Smooth muscle cell (in vitro differentiated cells): ENCODE measurements at regions not wholly inside any gene's neighbourhood (a gene's known extent, or its start where the extent isn't known, plus 50 kb on each side); places are given as distances from the start of the nearest gene placed in this dataset.

Experiments used
- DNase-seq: peaks from one replicate; lab custom pipeline; 2025; ENCODE audit not compliant: unreplicated experiment; lab: John Stamatoyannopoulos, UW
- H2AFZ ChIP-seq: fragments of 200-600 bp; sonication (generic); 2 replicates; pipeline ENCODE4 v1.6.0; 2016; ENCODE audit warnings: antibody characterized with exemption, low read depth, mild to moderate bottlenecking
- H3F3A ChIP-seq: fragments of 200-600 bp; sonication (generic); 2 replicates; pipeline ENCODE4 v1.6.0; 2017; ENCODE audit warnings: antibody characterized with exemption, low read depth
- H3K27ac ChIP-seq: fragments of 200-600 bp; sonication (generic); 2 replicates; pipeline ENCODE4 v1.5.1; 2016; ENCODE audit warnings: low read depth, mild to moderate bottlenecking
- H3K27me3 ChIP-seq: fragments of 200-600 bp; sonication (generic); 2 replicates; pipeline ENCODE4 v1.6.1; 2016; ENCODE audit warnings: low read depth, mild to moderate bottlenecking
- H3K36me3 ChIP-seq: fragments of 200-600 bp; sonication (generic); 2 replicates; pipeline ENCODE4 v1.5.1; 2016; ENCODE audit warnings: low read depth
- H3K4me1 ChIP-seq: fragments of 200-600 bp; sonication (generic); 2 replicates; pipeline ENCODE4 v1.5.1; 2016; ENCODE audit warnings: low read depth
- H3K4me2 ChIP-seq: fragments of 200-600 bp; sonication (generic); 2 replicates; pipeline ENCODE4 v1.6.0; 2016; ENCODE audit warnings: mild to moderate bottlenecking
- H3K4me3 ChIP-seq: fragments of 200-600 bp; sonication (generic); 2 replicates; pipeline ENCODE4 v1.5.1; 2016; ENCODE audit warnings: mild to moderate bottlenecking
- H3K79me2 ChIP-seq: fragments of 200-600 bp; sonication (generic); 2 replicates; pipeline ENCODE4 v1.6.0; 2016; ENCODE audit warnings: low read depth, mild to moderate bottlenecking
- H3K9ac ChIP-seq: fragments of 200-600 bp; sonication (generic); 2 replicates; pipeline ENCODE4 v1.6.0; 2016; ENCODE audit warnings: low read depth
- H3K9me3 ChIP-seq: fragments of 200-600 bp; sonication (generic); replicated peaks from 2 replicates; pipeline ENCODE4 v1.5.1; 2016; ENCODE audit warnings: low read depth
- H4K20me1 ChIP-seq: fragments of 200-600 bp; sonication (generic); 2 replicates; pipeline ENCODE4 v1.6.0; 2016; ENCODE audit warnings: low read depth
- CTCF ChIP-seq: fragments of 200-600 bp; sonication (generic); IDR thresholded peaks from 2 replicates; pipeline ENCODE4 v1.5.1; 2017; ENCODE audit warnings: borderline replicate concordance, mild to moderate bottlenecking, antibody characterized with exemption; ENCODE audit not compliant: insufficient read depth, poor library complexity, severe bottlenecking
- WGBS: methylation state at CpG from one replicate; pipeline ENCODE4 v1.1.7; 2016; ENCODE audit warnings: low lambda C conversion rate; 5-methylcytosine and 5-hydroxymethylcytosine counted together

DNA sequence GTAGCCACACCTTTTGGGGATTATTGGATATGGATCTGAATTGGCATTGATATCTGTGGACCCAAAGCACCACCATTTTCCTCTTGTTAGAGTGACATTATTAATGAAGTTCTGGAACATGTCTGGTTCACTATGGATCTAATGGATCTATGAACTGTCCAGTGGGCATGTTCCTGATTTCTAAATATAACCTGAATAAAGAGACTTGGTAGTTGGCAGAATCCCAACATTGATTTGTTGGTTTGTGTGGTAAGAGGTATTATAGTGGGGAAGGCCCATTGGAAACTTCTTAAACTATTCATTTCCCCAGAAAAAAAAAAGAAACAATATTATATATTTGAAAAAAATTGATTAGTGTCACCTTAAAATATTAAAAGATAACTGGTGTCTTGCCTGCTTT lies 312.6 kb downstream of the HTR1B start:
- Histone ChIP-seq H3K4me1 (no peaks in the 10 kb centered on the region), H4K20me1 (no peaks in the 10 kb centered on the region)
- no peak for TF ChIP-seq CTCF

GRCh38 chr6:77145244-77145643 lies 318.0 kb downstream of the HTR1B start:
- H3K4me1 ChIP-seq = no peaks in the 10 kb centered on the region
- no peak overlapping the region for H3K27ac ChIP-seq
- 87% methylated on average over 1 of the region's 1 CpG for WGBS
- no peaks in the 10 kb centered on the region for H4K20me1 ChIP-seq
- no peak for TF ChIP-seq CTCF
- H3K9ac ChIP-seq = no peak overlapping the region
- DNase-seq = no peak
- H3K4me2 ChIP-seq = no peak overlapping the region
- H3K9me3 ChIP-seq = no peaks in the 10 kb centered on the region
- H3K27me3 ChIP-seq = no peaks in the 10 kb centered on the region
- no peak overlapping the region for H2AFZ ChIP-seq
- H3K4me3 ChIP-seq = no peak overlapping the region
- no peaks in the 10 kb centered on the region for H3F3A ChIP-seq
- H3K36me3 ChIP-seq = no peaks in the 10 kb centered on the region
- H3K79me2 ChIP-seq = no peaks in the 10 kb centered on the region

More for the DNA sequence above, 312.6 kb downstream of the HTR1B start:
- H3K9ac ChIP-seq = no peak overlapping the region
- H3K4me2 ChIP-seq = no peak overlapping the region
- H3K4me3 ChIP-seq = no peak overlapping the region
- H3K9me3 ChIP-seq = no peaks in the 10 kb centered on the region
- H3K27me3 ChIP-seq = no peaks in the 10 kb centered on the region
- no peaks in the 10 kb centered on the region for H3K36me3 ChIP-seq
- no peak overlapping the region for H3K27ac ChIP-seq
- DNase-seq = no peak
- no peaks in the 10 kb centered on the region for H3F3A ChIP-seq
- H3K79me2 ChIP-seq = no peaks in the 10 kb centered on the region
- H2AFZ ChIP-seq = no peak overlapping the region

DNA sequence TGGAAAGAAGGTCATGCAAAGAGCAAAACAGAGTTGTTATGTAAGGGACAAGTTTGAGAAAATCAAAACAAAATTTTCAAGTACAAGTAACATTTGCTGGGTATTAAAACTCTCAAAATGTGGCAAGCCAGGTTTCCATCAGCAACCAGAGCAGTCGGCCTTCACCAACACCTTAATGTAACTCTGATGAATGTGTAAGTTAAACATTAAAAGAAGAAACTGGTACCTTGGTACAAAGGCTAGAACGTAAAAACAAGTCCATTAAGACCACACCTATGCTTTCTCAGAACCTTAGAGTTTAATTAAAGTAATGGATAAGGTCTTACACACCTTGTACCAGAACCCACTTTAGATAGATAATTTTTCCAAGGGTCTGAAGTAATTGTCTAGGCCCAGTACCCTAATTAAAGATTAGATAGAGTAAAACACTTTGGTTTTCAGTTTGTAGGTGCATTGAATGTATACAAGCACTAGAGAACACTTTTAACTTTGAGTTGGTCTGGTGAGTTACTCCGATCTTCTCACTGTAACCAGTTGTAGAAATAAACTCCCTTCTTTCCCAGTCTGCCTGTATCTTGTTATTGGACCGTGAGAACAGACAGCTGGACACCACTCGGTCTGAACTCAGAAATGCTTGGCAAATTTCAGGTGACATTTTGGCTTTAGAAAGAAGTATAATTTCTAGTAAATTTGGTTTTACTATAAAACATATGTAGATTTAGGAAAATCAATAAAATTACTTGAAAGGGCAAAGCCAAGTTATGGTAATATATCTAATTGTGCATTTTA lies 319.4 kb downstream of the HTR1B start:
- DNase-seq = no peak
- H3K27ac ChIP-seq = no peak overlapping the region
- no peak overlapping the region for H3K4me2 ChIP-seq
- TF ChIP-seq CTCF = no peak
- no peaks in the 10 kb centered on the region for H3K79me2 ChIP-seq
- H3K9me3 ChIP-seq = no peaks in the 10 kb centered on the region
- no peaks in the 10 kb centered on the region for H3F3A ChIP-seq
- H2AFZ ChIP-seq = no peak overlapping the region
- H4K20me1 ChIP-seq = no peaks in the 10 kb centered on the region
- no peak overlapping the region for H3K9ac ChIP-seq
- H3K4me3 ChIP-seq = no peak overlapping the region
- H3K36me3 ChIP-seq = no peaks in the 10 kb centered on the region
- no peaks in the 10 kb centered on the region for H3K27me3 ChIP-seq
- WGBS = 90% methylated on average over 5 of the region's 5 CpGs
- H3K4me1 ChIP-seq = no peaks in the 10 kb centered on the region

- H3K36me3 ChIP-seq = no peaks in the 10 kb centered on the region
- H3K9me3 ChIP-seq = no peaks in the 10 kb centered on the region
- no peaks in the 10 kb centered on the region for H3K4me1 ChIP-seq
- H3K4me2 ChIP-seq = no peak overlapping the region
- no peak overlapping the region for H2AFZ ChIP-seq
- H3K9ac ChIP-seq = no peak overlapping the region
- no peak for TF ChIP-seq CTCF
- no peaks in the 10 kb centered on the region for H3F3A ChIP-seq
- H3K27me3 ChIP-seq = no peaks in the 10 kb centered on the region
- no peak for DNase-seq
- H4K20me1 ChIP-seq = no peaks in the 10 kb centered on the region
- H3K27ac ChIP-seq = no peak overlapping the region
- H3K4me3 ChIP-seq = no peak overlapping the region
- no peaks in the 10 kb centered on the region for H3K79me2 ChIP-seq
These were observed 327.2 kb downstream of the HTR1B start for GRCh38 chr6:77136086-77136485.
